GM12892 (cell line): ENCODE measurements at regions not wholly inside any gene's neighbourhood (a gene's known extent, or its start where the extent isn't known, plus 50 kb on each side); places are given as distances from the start of the nearest gene placed in this dataset.

Source experiments
- POLR2A ChIP-seq: IDR thresholded peaks from 2 replicates; pipeline ENCODE4 v1.6.1; 2011; ENCODE audit warnings: low read depth, low read length, control low read depth
- POLR2AphosphoS5 ChIP-seq: IDR thresholded peaks from 2 replicates; pipeline ENCODE4 v1.6.1; 2011; ENCODE audit warnings: low read depth, low read length, control low read depth
- TAF1 ChIP-seq: IDR thresholded peaks from 2 replicates; pipeline ENCODE4 v1.6.1; 2011; ENCODE audit warnings: low read depth, mild to moderate bottlenecking, control low read depth, low read length, borderline replicate concordance

DNA sequence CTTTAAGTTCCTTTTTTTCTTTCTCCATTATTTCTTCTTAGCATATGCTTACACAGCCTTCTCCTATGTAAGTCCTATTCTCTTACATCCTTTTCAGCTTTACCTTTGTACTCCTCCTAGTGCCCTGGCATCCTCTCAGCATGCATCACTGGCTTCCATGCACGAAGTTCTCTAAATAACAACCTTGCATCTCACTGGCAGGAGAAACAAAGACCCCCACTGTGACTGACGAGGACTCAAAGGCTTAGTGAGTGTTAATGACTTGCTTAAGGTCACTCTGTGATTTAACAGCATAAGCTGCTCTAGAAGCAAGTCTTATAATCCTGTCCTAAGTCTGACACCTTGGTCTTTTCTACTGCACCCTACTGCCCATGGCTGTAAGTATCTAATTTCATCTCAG, 1236.0 kb upstream of the CELF4 start:
- TF ChIP-seq POLR2A (no peak), POLR2AphosphoS5 (no peak), TAF1 (no peak)
